Astrocyte of the hippocampus (primary cell): ENCODE measurements at regions not wholly inside any gene's neighbourhood (a gene's known extent, or its start where the extent isn't known, plus 50 kb on each side); places are given as distances from the start of the nearest gene placed in this dataset.

ENCODE experiments used
- DNase-seq: peaks from one replicate; pipeline ENCODE4 v3.0.0; 2011; ENCODE audit warnings: low read depth, low spot score

- DNase-seq, result no peak
Observed at GRCh38 chr13:112124141-112124540, 57.2 kb downstream of the SOX1 start.

GRCh38 chr13:112127564-112128330, 60.8 kb downstream of the SOX1 start:
- no peak for DNase-seq

GRCh38 chr13:112128331-112128610, 61.3 kb downstream of the SOX1 start:
- DNase-seq, result no peak

- DNase-seq, result no peak
Observed at GRCh38 chr13:112130418-112130817, 63.5 kb downstream of the SOX1 start.

GRCh38 chr13:112131081-112131712, 64.2 kb downstream of the SOX1 start:
- no peak for DNase-seq

GRCh38 chr13:112131713-112132113, 64.8 kb downstream of the SOX1 start:
- peak; percentile 31 for DNase-seq

GRCh38 chr13:112132142-112132541, 65.2 kb downstream of the SOX1 start:
- no peak for DNase-seq

GRCh38 chr13:112132619-112133018, 65.7 kb downstream of the SOX1 start:
- DNase-seq, result no peak

GRCh38 chr13:112133499-112134390, 66.8 kb downstream of the SOX1 start:
- DNase-seq, result no peak

GRCh38 chr13:112134391-112135075, 67.6 kb downstream of the SOX1 start:
- no peak for DNase-seq

- no peak for DNase-seq
Observed at GRCh38 chr13:112136095-112136494, 69.1 kb downstream of the SOX1 start.

GRCh38 chr13:112137144-112137543, 70.2 kb downstream of the SOX1 start:
- DNase-seq, result no peak

GRCh38 chr13:112140366-112140765, 73.4 kb downstream of the SOX1 start:
- DNase-seq, result peak; percentile 30

- DNase-seq, result no peak
Observed at GRCh38 chr13:112141643-112142400, 74.9 kb downstream of the SOX1 start.

GRCh38 chr13:112142401-112142930, 75.5 kb downstream of the SOX1 start:
- no peak for DNase-seq

- no peak for DNase-seq
Observed at GRCh38 chr13:112143046-112143752, 76.2 kb downstream of the SOX1 start.

- DNase-seq, result no peak
Observed at GRCh38 chr13:112143753-112144615, 77.0 kb downstream of the SOX1 start.

- peak; percentile 65 for DNase-seq
Observed at GRCh38 chr13:112144616-112145550, 77.9 kb downstream of the SOX1 start.
